ENCODE measurements at regions not wholly inside any gene's neighbourhood (a gene's known extent, or its start where the extent isn't known, plus 50 kb on each side); places are given as distances from the start of the nearest gene placed in this dataset.
"Not testable (repeated sequence)": the region's sequence is repeated elsewhere in the genome, so short reads cannot be mapped to it uniquely, and the experiment has no call there.

DNA sequence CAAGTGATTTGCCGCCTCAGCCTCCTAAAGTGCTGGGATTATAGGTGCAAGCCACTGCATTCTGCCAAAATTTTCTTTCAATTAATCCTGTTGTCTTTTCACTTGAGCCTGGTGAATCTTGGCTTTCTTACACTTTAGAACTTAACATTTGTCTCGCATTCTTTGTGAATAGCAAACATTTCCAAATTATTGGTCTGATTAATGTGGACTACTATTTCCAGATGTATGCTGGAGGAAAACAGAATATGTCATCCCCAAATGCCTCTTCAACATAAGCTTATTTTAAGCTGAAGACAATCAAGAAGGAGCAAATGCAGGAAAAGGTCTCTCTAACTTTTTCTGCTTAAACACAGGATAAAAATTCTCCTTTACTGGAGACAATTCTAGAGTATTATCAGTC lies 233.4 kb downstream of the PPP4R3C start:
- no peaks in the 10 kb centered on the region for H3K36me3 ChIP-seq
- no peaks in the 10 kb centered on the region for H3K9me3 ChIP-seq (replicated peaks in 1 of 11)
- TF ChIP-seq Cebpa-rat (IDR thresholded peaks at IDR 0.05), result no peak
- no peaks in the 10 kb centered on the region for H3K4me1 ChIP-seq
- no peak overlapping the region for H3K27ac ChIP-seq
- no peak overlapping the region for H3K4me2 ChIP-seq
- H3K4me3 ChIP-seq, result no peak overlapping the region
- no peaks in the 10 kb centered on the region for H4K20me1 ChIP-seq
- no peak overlapping the region for H3K9ac ChIP-seq
- peaks cover 13 to 70% (median 67%) of the 10 kb centered on the region in 11 experiments; a peak in 20 of 22 replicates for H3K27me3 ChIP-seq

DNA sequence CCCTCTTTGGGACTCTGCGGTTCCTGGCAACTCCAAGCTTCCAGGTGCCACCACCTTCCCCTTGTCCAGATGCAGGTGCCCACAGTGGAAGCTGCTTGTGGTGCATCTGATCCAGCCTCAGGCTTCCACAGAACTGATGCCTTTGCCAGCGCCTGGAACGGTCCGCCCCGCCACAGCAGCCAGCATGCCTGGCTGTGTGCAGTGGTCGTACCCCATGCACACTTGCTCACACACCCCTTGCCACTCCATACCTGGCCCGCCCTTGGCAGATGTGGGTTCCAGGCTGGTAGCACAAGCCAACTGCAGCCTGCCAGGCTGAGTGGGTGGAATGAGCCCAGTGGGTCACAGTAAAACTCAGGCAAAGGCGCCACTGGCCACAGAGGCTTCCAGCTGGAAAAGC lies 240.5 kb downstream of the PPP4R3C start:
- Histone ChIP-seq H3K4me1 (no peaks in the 10 kb centered on the region), H3K4me3 (no peak overlapping the region), H3K27ac (no peak overlapping the region), H3K27me3 (peaks cover 23 to 64% (median 53%) of the 10 kb centered on the region in 11 experiments; a peak in 21 of 22 replicates), H3K9me3 (replicated peaks in 1 of 11) (peaks cover 0 to 8% (median 0%) of the 10 kb centered on the region in 11 experiments; a peak in 3 of 22 replicates), H3K4me2 (no peak overlapping the region), H3K36me3 (no peaks in the 10 kb centered on the region), H3K9ac (no peak overlapping the region), H4K20me1 (no peaks in the 10 kb centered on the region)
- no peak for TF ChIP-seq Cebpa-rat (IDR thresholded peaks at IDR 0.05)

DNA sequence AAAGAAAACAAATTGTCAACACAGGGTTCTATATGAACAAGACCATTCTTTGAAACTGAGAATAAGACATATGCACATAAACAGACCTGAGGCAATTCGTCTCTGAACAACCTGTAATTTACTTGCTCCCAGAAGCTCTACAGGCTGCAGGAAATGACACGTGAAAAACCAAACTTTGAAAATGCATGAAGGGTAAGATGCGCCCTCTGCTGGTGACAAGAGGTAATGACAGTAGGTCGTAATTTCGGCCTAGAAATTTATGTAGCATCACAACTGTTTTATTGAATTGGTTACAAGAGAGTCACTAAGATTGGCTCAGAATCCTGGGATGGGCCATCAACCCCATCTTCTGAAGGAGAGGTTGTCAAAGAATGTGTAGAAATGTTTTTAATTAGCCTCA lies 276.5 kb downstream of the PPP4R3C start:
- no peak for TF ChIP-seq Cebpa-rat (IDR thresholded peaks at IDR 0.05)
- Histone ChIP-seq H3K4me3 (no peak overlapping the region), H3K27me3 (peaks cover 67 to 89% (median 82%) of the 10 kb centered on the region in 11 experiments), H4K20me1 (no peaks in the 10 kb centered on the region), H3K9me3 (replicated peaks in 1 of 11) (no peaks in the 10 kb centered on the region), H3K27ac (no peak overlapping the region), H3K4me2 (no peak overlapping the region), H3K36me3 (no peaks in the 10 kb centered on the region), H3K9ac (no peak overlapping the region), H3K4me1 (no peaks in the 10 kb centered on the region)

DNA sequence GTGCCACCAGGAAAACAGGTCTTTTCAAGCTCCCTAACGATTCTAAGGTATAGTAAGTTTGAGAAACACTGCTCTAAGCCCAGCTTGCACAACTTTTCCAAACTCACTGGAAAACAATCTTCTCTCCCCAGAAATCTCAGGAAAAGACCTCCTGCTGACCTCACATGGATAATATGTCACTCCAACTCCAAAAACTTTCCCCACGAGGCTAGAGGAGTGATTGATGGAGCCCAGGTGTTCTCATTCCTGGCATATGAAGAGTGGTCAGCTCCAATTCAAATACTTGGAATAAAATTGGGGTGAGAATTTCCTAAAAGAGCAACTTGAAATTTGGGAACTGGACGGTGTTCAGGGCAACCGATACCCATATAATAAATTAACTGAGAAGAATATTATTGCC lies 299.9 kb downstream of the PPP4R3C start:
- H3K4me1 ChIP-seq, result no peaks in the 10 kb centered on the region
- no peak overlapping the region for H3K9ac ChIP-seq
- no peak overlapping the region for H3K4me2 ChIP-seq
- 0 out of 22 replicates have a peak, but pooled peaks cover 0 to 6% (median 0%) of the 10 kb centered on the region in 11 experiments for H4K20me1 ChIP-seq
- no peak for TF ChIP-seq Cebpa-rat (IDR thresholded peaks at IDR 0.05)
- no peak overlapping the region for H3K4me3 ChIP-seq
- peaks cover 72 to 92% (median 85%) of the 10 kb centered on the region in 11 experiments for H3K27me3 ChIP-seq
- H3K27ac ChIP-seq, result no peak overlapping the region
- no peaks in the 10 kb centered on the region for H3K36me3 ChIP-seq
- H3K9me3 ChIP-seq (replicated peaks in 1 of 11), result no peaks in the 10 kb centered on the region

DNA sequence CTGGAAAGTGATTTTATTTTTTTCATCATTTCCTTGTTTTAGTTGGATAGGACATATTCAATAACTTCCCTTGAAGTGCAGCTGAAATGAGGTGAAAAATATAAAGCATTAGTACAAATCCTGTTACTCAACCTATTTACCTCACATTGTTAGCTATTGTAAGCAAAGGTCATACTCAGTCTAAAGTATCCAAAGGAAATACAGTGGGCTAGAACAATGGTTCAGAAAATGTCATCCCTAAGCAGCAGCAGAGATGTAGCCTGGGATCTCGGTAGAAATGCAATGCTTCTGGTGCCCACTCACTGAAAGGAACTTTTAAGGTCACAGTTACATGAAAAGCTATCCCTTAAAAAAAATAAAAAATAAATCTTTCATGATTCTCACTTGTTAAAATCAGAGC lies 300.6 kb downstream of the PPP4R3C start:
- no peak overlapping the region for H3K27ac ChIP-seq
- H4K20me1 ChIP-seq, result 0 out of 22 replicates have a peak, but pooled peaks cover 0 to 3% (median 0%) of the 10 kb centered on the region in 11 experiments
- H3K4me2 ChIP-seq, result no peak overlapping the region
- no peak for TF ChIP-seq Cebpa-rat (IDR thresholded peaks at IDR 0.05)
- H3K27me3 ChIP-seq, result peaks cover 65 to 85% (median 78%) of the 10 kb centered on the region in 11 experiments
- H3K9ac ChIP-seq, result no peak overlapping the region
- no peak overlapping the region for H3K4me3 ChIP-seq
- H3K4me1 ChIP-seq, result no peaks in the 10 kb centered on the region
- no peaks in the 10 kb centered on the region for H3K9me3 ChIP-seq (replicated peaks in 1 of 11)
- H3K36me3 ChIP-seq, result no peaks in the 10 kb centered on the region

DNA sequence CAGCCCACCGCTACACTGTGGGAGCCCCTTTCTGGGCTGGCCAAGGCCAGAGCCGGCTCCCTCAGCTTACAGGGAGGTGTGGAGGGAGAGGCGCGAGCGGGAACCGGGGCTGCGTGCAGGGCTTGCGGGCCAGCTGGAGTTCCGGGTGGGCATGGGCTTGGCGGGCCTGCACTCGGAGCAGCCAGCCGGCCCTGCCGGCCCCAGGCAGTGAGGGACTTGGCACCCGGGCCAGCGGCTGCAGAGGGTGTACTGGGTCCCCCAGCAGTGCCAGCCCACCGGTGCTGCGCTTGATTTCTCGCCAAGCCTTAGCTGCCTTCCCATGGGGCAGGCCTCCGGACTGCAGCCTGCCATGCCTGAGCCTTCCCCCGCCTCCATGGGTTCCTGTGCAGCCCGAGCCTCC lies 306.2 kb downstream of the PPP4R3C start:
- H3K27me3 ChIP-seq, result peaks cover 52 to 72% (median 69%) of the 10 kb centered on the region in 11 experiments
- H3K4me2 ChIP-seq; H3K27ac ChIP-seq; H3K9ac ChIP-seq; H4K20me1 ChIP-seq; H3K36me3 ChIP-seq; H3K4me3 ChIP-seq; H3K9me3 ChIP-seq (replicated peaks in 1 of 11); H3K4me1 ChIP-seq: not testable (repeated sequence)

DNA sequence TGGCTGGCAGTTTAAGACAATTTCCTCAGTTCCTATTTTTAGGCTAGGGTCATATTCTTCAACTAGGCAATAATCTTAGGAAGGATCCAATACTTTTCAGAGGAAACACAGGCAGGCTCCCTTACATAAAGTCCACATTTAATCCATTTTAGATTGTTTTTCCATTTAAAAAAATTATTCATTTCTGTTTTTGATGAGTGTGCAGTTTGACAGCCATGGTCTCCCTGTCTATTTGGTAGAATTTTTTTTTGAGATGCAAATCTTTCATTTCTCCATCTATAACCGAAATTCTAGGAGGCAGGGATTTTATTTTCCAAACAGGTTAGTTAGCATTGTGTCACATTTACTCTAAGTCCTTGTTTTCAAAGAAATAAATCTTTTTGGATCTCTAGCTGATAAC lies 326.8 kb downstream of the PPP4R3C start:
- Histone ChIP-seq H3K4me1 (no peaks in the 10 kb centered on the region), H4K20me1 (no peaks in the 10 kb centered on the region), H3K36me3 (no peaks in the 10 kb centered on the region), H3K27me3 (peaks cover 68 to 97% (median 86%) of the 10 kb centered on the region in 11 experiments), H3K4me2 (no peak overlapping the region), H3K9me3 (replicated peaks in 1 of 11) (peaks cover 0 to 9% (median 6%) of the 10 kb centered on the region in 11 experiments; a peak in 7 of 22 replicates), H3K9ac (no peak overlapping the region), H3K27ac (no peak overlapping the region), H3K4me3 (no peak overlapping the region)
- no peak for TF ChIP-seq Cebpa-rat (IDR thresholded peaks at IDR 0.05)

DNA sequence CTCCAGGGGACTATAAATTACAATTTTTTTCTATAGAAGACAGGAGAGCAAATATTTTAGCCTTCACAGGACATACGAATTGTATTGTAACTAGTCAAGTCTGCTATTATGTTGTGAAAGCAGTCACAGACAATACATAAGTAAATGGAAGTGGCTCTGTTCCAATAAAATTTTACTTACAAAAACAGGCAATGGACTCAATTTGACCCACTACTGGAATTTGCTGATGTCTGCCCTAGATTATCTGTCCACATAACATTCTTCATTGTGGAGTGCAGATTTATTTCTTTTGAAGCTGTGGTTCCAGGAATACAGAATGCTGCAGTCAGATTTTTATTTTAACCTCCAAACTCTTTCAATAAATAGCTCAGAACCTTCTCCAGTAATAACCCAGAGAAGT lies 330.3 kb downstream of the PPP4R3C start:
- H3K4me2 ChIP-seq, result no peak overlapping the region
- no peak overlapping the region for H3K4me3 ChIP-seq
- H3K9me3 ChIP-seq (replicated peaks in 1 of 11), result peaks cover 0 to 27% (median 8%) of the 10 kb centered on the region in 11 experiments; a peak in 12 of 22 replicates
- peaks cover 55 to 96% (median 90%) of the 10 kb centered on the region in 11 experiments for H3K27me3 ChIP-seq
- no peaks in the 10 kb centered on the region for H3K4me1 ChIP-seq
- H3K9ac ChIP-seq, result no peak overlapping the region
- TF ChIP-seq Cebpa-rat (IDR thresholded peaks at IDR 0.05), result no peak
- no peaks in the 10 kb centered on the region for H4K20me1 ChIP-seq
- H3K27ac ChIP-seq, result no peak overlapping the region
- H3K36me3 ChIP-seq, result no peaks in the 10 kb centered on the region

DNA sequence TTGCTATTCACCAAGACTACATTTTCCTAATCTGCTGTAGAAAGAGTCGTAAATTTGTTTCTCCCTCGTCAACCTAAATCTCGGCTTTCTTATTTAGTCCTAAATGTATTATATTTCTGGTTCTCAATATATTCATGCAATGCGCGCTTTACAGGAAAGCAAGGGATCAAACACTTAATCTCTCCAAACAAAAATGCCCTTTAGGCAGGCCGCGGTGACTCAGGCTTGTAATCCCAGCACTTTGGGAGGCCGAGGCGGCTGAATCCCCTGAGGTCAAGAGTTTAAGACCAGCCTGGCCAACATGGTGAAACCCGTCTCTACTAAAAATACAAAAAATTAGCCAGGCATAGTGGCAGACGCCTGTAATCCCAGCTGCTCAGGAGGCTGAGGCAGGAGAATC lies 376.0 kb downstream of the PPP4R3C start:
- H3K4me1 ChIP-seq; H3K4me2 ChIP-seq; H3K36me3 ChIP-seq; H3K27ac ChIP-seq; H3K9ac ChIP-seq; H3K4me3 ChIP-seq; H3K9me3 ChIP-seq (replicated peaks in 1 of 11); H4K20me1 ChIP-seq: not testable (repeated sequence)
- peaks cover 35 to 90% (median 74%) of the 10 kb centered on the region in 11 experiments; a peak in 21 of 22 replicates for H3K27me3 ChIP-seq

DNA sequence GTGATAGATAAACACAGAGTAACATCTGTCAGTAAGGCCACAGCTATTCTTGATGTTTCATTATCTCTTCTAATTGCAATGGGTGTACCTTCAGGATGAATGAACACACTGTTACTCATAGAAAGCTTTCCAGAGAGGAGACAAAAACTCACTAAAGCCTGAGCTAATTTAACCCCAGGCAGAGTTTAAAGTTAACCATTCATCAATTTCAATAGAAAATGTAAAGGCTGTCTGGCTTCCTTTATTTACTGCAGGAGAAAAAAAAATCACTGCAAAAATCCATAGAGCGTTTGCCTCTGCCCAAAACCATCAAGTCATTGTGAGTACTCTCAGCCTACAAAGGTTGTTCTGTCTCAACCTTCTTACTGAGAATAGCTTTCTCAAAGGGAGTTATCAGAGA lies 376.9 kb downstream of the PPP4R3C start:
- no peaks in the 10 kb centered on the region for H3K4me1 ChIP-seq
- H4K20me1 ChIP-seq, result peaks cover 0 to 5% (median 0%) of the 10 kb centered on the region in 11 experiments; a peak in 1 of 22 replicates
- no peak overlapping the region for H3K9ac ChIP-seq
- peaks cover 39 to 92% (median 78%) of the 10 kb centered on the region in 11 experiments; a peak in 21 of 22 replicates for H3K27me3 ChIP-seq
- no peak overlapping the region for H3K4me2 ChIP-seq
- H3K36me3 ChIP-seq, result no peaks in the 10 kb centered on the region
- H3K9me3 ChIP-seq (replicated peaks in 1 of 11), result no peaks in the 10 kb centered on the region
- H3K4me3 ChIP-seq, result no peak overlapping the region
- no peak overlapping the region for H3K27ac ChIP-seq
- TF ChIP-seq Cebpa-rat (IDR thresholded peaks at IDR 0.05), result no peak

All from BLaER1 treated with 17β-estradiol and CSF1 and Interleukin-3, amounts not matched to agents 10 nM and 100 nM (cell line).